OCI-LY7 (cell line): ENCODE measurements at regions not wholly inside any gene's neighbourhood (a gene's known extent, or its start where the extent isn't known, plus 50 kb on each side); places are given as distances from the start of the nearest gene placed in this dataset.

Source experiments
- CTCF ChIP-seq: fragments of 200-600 bp; sonication (generic); conservative IDR thresholded peaks from 2 replicates; pipeline ENCODE4 v1.5.1; 2014; ENCODE audit warnings: mild to moderate bottlenecking, antibody characterized with exemption, low read length, moderate library complexity, mixed read lengths
- EZH2phosphoT487 ChIP-seq: fragments of 200-600 bp; sonication (generic); IDR thresholded peaks from 2 replicates; pipeline ENCODE4 v1.6.1; 2018; ENCODE audit warnings: low read depth, borderline replicate concordance, mild to moderate bottlenecking, mixed run types, antibody characterized with exemption, low read length, moderate library complexity, mixed read lengths

GRCh38 chr14:99325591-99325990 is 53.6 kb upstream of the BCL11B start:
- TF ChIP-seq CTCF (no peak), EZH2phosphoT487 (no peak)
